Adrenal gland (tissue), 9 donors: ENCODE measurements at regions not wholly inside any gene's neighbourhood (a gene's known extent, or its start where the extent isn't known, plus 50 kb on each side); places are given as distances from the start of the nearest gene placed in this dataset.

Source experiments
- DNase-seq, 7 donors: peaks; one replicate each; pipeline ENCODE4 v3.0.0-alpha.2; 2019 to 2020
- H3K27ac ChIP-seq, 5 donors: fragments of 200-600 bp; sonication (generic) in 4 of 5; 1 replicate in 3 of 5; 2 replicates in 2 of 5; pipeline versions ENCODE4 v1.5.1 to v1.8.0; 2016 to 2020; ENCODE audit warnings: mild to moderate bottlenecking in 1 of 5
- H3K27me3 ChIP-seq: fragments of 200-600 bp; 2 replicates; pipeline ENCODE4 v1.8.0; 2021
- H3K36me3 ChIP-seq, 2 donors: fragments of 200-600 bp; replicated peaks in 1 of 2; 1 replicate in 1 of 2; 2 replicates in 1 of 2; pipeline versions ENCODE4 v1.5.1 to v1.8.0; 2018 to 2022
- H3K4me1 ChIP-seq, 2 donors: fragments of 200-600 bp; replicated peaks in 1 of 2; 1 replicate in 1 of 2; 2 replicates in 1 of 2; pipeline versions ENCODE4 v1.5.1 to v1.8.0; 2018 to 2021
- H3K4me3 ChIP-seq, 4 donors: fragments of 200-600 bp; sonication (generic) in 3 of 4; one replicate each; pipeline ENCODE4 v1.5.1; 2016 to 2018
- H3K9me3 ChIP-seq, 3 donors: fragments of 200-600 bp; sonication (generic) in 1 of 3; replicated peaks in 1 of 3; 1 replicate in 2 of 3; 2 replicates in 1 of 3; pipeline versions ENCODE4 v1.5.1 to v1.8.0; 2016 to 2021
- CTCF ChIP-seq, 6 experiments: fragments of 450-650 bp in 4 of 6; fragments of 200-600 bp in 2 of 6; sonication (generic) in 1 of 6; IDR thresholded peaks; 1 replicate in 5 of 6; 2 replicates in 1 of 6; pipeline versions ENCODE4 v1.5.1 to v1.8.0; 2016 to 2021; ENCODE audit warnings: antibody characterized with exemption in 6 of 6, mild to moderate bottlenecking in 2 of 6, moderate library complexity in 1 of 6
- POLR2A ChIP-seq, 2 donors: fragments of 450-650 bp; IDR thresholded peaks; one replicate each; pipeline ENCODE4 v1.6.1; 2017; ENCODE audit warnings: antibody characterized with exemption in 2 of 2, mild to moderate bottlenecking in 2 of 2, moderate library complexity in 1 of 2
- WGBS, 4 donors: extraction: QIAGEN DNeasy Blood & Tissue Kit in 2 of 4; methylation state at CpG; one replicate each; pipeline versions ENCODE4 v1.1.5 to v1.1.7; 2013 to 2017; 5-methylcytosine and 5-hydroxymethylcytosine counted together
- intact Hi-C, 2 donors: fragments of 100-400 bp; cut with DNase I; formaldehyde crosslinking; loops; one replicate each; pipeline versions ENCODE4 v1.14.1 to v1.15.0; 2022 to 2023
- donor health status: healthy with polysubstance abuse.
- donor health status: Bipolar disorder and iron deficiency.
- donor health status: DM: yes; HTN: yes; CAD: no.
- donor health status: DM: no; HTN: no; CAD: no.
- donor health status: DM: no; HTN: no; CAD: no.

- H3K4me1 ChIP-seq: no peaks in the 10 kb centered on the region
- WGBS, 4 donors: 86 to 90% (median 88%) methylated on average over 1 of the region's 1 CpG
- H3K27me3 ChIP-seq: no peaks in the 10 kb centered on the region
- no peak overlapping the region for H3K27ac ChIP-seq
- no peak for TF ChIP-seq CTCF (IDR thresholded peaks at IDR 0.05)
- TF ChIP-seq POLR2A (IDR thresholded peaks at IDR 0.05): no peak
- intact Hi-C loops: no loop called here
- DNase-seq: no peak
- H3K36me3 ChIP-seq: no peaks in the 10 kb centered on the region
- no peak overlapping the region for H3K4me3 ChIP-seq
- H3K9me3 ChIP-seq: no peaks in the 10 kb centered on the region
Observed at GRCh38 chr6:119676230-119676629, 326.7 kb upstream of the MAN1A1 start.

GRCh38 chr6:119673741-119674140 is 324.2 kb upstream of the MAN1A1 start:
- Histone ChIP-seq H3K4me3 (no peak overlapping the region), H3K4me1 (no peaks in the 10 kb centered on the region), H3K27ac (no peak overlapping the region), H3K9me3 (no peaks in the 10 kb centered on the region), H3K36me3 (no peaks in the 10 kb centered on the region), H3K27me3 (no peaks in the 10 kb centered on the region)
- TF ChIP-seq CTCF (IDR thresholded peaks at IDR 0.05) (no peak), POLR2A (IDR thresholded peaks at IDR 0.05) (no peak)
- DNase-seq: no peak
- intact Hi-C loops: no loop called here

GRCh38 chr6:119672725-119673124 is 323.2 kb upstream of the MAN1A1 start:
- Histone ChIP-seq H3K4me1 (no peaks in the 10 kb centered on the region), H3K27me3 (no peaks in the 10 kb centered on the region), H3K27ac (no peak overlapping the region), H3K36me3 (no peaks in the 10 kb centered on the region), H3K4me3 (no peak overlapping the region), H3K9me3 (no peaks in the 10 kb centered on the region)
- intact Hi-C loops: no loop called here
- WGBS, 4 donors: 79 to 83% (median 81%) methylated on average over 1 of the region's 1 CpG
- DNase-seq: no peak
- TF ChIP-seq POLR2A (IDR thresholded peaks at IDR 0.05): no peak
- no peak for TF ChIP-seq CTCF (IDR thresholded peaks at IDR 0.05)

GRCh38 chr6:119671105-119671504 is 321.5 kb upstream of the MAN1A1 start:
- H3K4me1 ChIP-seq: no peaks in the 10 kb centered on the region
- H3K27ac ChIP-seq: no peak overlapping the region
- intact Hi-C loops: no loop called here
- H3K36me3 ChIP-seq: no peaks in the 10 kb centered on the region
- DNase-seq: no peak
- H3K9me3 ChIP-seq: no peaks in the 10 kb centered on the region
- H3K4me3 ChIP-seq: no peak overlapping the region
- TF ChIP-seq POLR2A (IDR thresholded peaks at IDR 0.05) (no peak), CTCF (IDR thresholded peaks at IDR 0.05) (no peak)
- no peaks in the 10 kb centered on the region for H3K27me3 ChIP-seq
- WGBS, 4 donors: 70 to 79% (median 72%) methylated on average over 2 of the region's 2 CpGs
